Right hindlimb (tissue), 1 donor: ENCODE measurements at regions not wholly inside any gene's neighbourhood (a gene's known extent, or its start where the extent isn't known, plus 50 kb on each side); places are given as distances from the start of the nearest gene placed in this dataset.

Experiments
- DNase-seq: peaks from one replicate; pipeline ENCODE4 v3.0.0-alpha.2; 2018

- DNase-seq, result no peak
Observed at GRCh38 chr6:134519465-134519864, 201.6 kb upstream of the SGK1 start.

- DNase-seq, result peak; percentile 40
Observed at GRCh38 chr6:134517868-134518267, 200.0 kb upstream of the SGK1 start.

GRCh38 chr6:134517145-134517658 is 199.3 kb upstream of the SGK1 start:
- DNase-seq, result peak; percentile 81

GRCh38 chr6:134516582-134516981 is 198.7 kb upstream of the SGK1 start:
- no peak for DNase-seq

GRCh38 chr6:134515986-134516385 is 198.1 kb upstream of the SGK1 start:
- DNase-seq, result no peak

GRCh38 chr6:134512981-134513391 is 195.1 kb upstream of the SGK1 start:
- DNase-seq, result no peak

GRCh38 chr6:134511984-134512683 is 194.2 kb upstream of the SGK1 start:
- DNase-seq, result no peak

- no peak for DNase-seq
Observed at GRCh38 chr6:134510920-134511319, 193.0 kb upstream of the SGK1 start.

- DNase-seq, result no peak
Observed at GRCh38 chr6:134510142-134510541, 192.2 kb upstream of the SGK1 start.

GRCh38 chr6:134508862-134509498 is 191.1 kb upstream of the SGK1 start:
- DNase-seq, result no peak

- no peak for DNase-seq
Observed at GRCh38 chr6:134506162-134506561, 188.2 kb upstream of the SGK1 start.

- no peak for DNase-seq
Observed at GRCh38 chr6:134503585-134504281, 185.8 kb upstream of the SGK1 start.

- no peak for DNase-seq
Observed at GRCh38 chr6:134502614-134503549, 185.0 kb upstream of the SGK1 start.

GRCh38 chr6:134495890-134496248 is 178.0 kb upstream of the SGK1 start:
- DNase-seq, result no peak

GRCh38 chr6:134495203-134495889 is 177.4 kb upstream of the SGK1 start:
- DNase-seq, result no peak

GRCh38 chr6:134493789-134494188 is 175.9 kb upstream of the SGK1 start:
- DNase-seq, result no peak

- DNase-seq, result no peak
Observed at GRCh38 chr6:134491477-134491876, 173.6 kb upstream of the SGK1 start.

- peak; percentile 41 for DNase-seq
Observed at GRCh38 chr6:134482593-134483270, 164.8 kb upstream of the SGK1 start.

- no peak for DNase-seq
Observed at GRCh38 chr6:134481966-134482365, 164.1 kb upstream of the SGK1 start.

- DNase-seq, result no peak
Observed at GRCh38 chr6:134480593-134480992, 162.7 kb upstream of the SGK1 start.

- DNase-seq, result no peak
Observed at GRCh38 chr6:134478764-134479399, 161.0 kb upstream of the SGK1 start.
